GOT3 (cell line): ENCODE measurements at regions not wholly inside any gene's neighbourhood (a gene's known extent, or its start where the extent isn't known, plus 50 kb on each side); places are given as distances from the start of the nearest gene placed in this dataset.
"Not testable (repeated sequence)": the region's sequence is repeated elsewhere in the genome, so short reads cannot be mapped to it uniquely, and the experiment has no call there.

ENCODE experiments used
- DNase-seq: peaks from one replicate; lab custom pipeline; 2025; ENCODE audit warnings: mixed read lengths; lab: John Stamatoyannopoulos, UW

- DNase-seq, result no peak
Measured at GRCh38 chr2:47295131-47295980, 73.8 kb upstream of the EPCAM start.

- DNase-seq, result no peak
Measured at GRCh38 chr2:47293976-47294375, 75.1 kb upstream of the EPCAM start.

DNA sequence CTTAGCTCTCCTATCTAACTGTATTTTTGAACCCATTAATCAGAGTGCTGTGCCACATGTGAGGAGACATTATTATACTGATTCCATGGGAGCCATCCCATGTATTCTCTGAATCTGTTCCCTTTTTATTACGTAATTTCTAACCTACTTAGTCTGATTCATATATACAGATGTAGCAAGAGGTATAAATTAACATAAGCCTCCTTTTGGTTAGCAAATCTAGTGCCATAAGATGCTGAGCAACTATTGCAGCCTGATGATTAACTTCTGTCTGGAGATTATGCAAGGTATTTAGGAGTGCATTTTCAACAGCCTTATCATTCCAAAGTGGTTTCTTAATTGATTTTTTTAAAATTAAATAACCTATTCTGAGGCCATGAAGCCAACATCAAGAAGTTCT lies 80.2 kb upstream of the EPCAM start:
- DNase-seq, result no peak

GRCh38 chr2:47283659-47284058 lies 85.5 kb upstream of the EPCAM start:
- DNase-seq, result no peak

- no peak for DNase-seq
Measured at GRCh38 chr2:47282621-47283272, 86.4 kb upstream of the EPCAM start.

- DNase-seq, result not testable (repeated sequence)
Measured at GRCh38 chr2:47279525-47279924, 89.6 kb upstream of the EPCAM start.

GRCh38 chr2:47277987-47278386 lies 91.1 kb upstream of the EPCAM start:
- DNase-seq, result no peak

DNA sequence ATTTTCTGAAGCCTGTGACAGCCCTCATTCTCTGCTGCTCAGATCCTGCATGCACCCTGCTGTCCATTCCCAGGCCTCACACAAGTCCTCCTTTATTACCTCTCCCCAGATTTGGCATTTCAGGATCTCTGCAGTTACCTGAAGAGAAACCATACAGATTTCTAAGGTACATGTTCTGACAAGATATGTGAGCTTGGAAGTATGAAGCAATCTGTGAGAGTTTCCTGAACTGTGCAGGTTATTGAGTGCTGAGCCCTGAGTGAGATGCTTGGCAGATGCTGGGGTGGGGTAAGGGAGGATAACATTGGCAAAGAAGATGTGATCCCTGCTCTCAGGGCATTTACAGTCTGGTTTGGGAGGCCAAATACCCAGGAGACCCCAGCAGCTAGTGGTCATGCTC lies 91.9 kb upstream of the EPCAM start:
- DNase-seq, result no peak

DNA sequence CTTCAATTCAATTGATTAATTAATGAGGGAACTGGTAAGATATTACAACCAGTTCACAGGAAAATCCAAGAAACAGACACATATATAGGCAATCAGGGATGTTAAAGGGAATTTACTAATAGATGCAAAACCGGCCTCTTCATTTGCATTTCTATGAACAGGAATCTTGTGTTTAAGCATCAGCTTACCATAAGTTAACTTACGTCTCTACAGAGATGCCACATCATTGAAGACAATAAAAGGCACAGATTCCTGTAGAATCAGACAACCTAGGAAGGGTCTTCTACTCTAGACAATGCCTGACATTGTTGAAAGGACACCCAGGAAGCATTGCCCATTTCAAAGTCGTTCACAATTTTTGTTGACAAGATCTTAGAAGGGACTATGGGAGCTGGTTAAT lies 93.0 kb upstream of the EPCAM start:
- DNase-seq, result no peak

DNA sequence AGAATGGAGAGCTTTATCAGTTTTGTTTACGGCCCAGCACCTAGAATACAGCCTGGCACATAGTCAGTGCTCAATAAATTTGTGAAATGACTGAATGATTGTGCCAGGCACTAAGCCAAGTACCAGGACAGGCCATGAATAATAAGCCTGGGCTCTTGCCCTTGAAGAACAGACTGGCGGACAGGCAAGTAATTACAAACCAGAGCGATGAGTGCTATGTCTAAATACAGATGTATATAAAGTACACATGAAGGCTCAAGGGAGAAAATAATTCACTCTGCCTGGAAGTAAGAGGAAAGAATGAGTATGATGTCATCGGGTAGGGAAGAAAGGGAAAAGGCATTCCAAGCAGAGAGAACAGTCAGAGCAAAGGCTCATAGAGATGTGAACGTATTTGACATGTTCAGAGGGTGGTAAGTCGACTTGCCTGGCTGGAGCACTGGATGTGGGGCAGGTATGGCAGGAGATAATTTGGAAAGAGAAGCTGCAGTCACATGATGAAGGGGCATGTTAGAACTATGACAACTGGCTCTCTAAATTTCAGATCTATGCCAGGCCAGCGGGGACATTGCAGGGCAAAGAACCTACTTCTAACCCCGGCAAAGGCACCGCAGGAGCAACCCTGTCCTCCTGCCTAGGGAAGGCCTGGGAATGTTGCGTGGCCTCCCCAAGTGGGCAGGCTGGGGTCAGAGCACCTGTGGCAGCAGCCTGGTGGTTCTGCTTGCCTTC lies 94.9 kb upstream of the EPCAM start:
- DNase-seq, result no peak

- no peak for DNase-seq
Measured at GRCh38 chr2:47272905-47273758, 96.0 kb upstream of the EPCAM start.

DNA sequence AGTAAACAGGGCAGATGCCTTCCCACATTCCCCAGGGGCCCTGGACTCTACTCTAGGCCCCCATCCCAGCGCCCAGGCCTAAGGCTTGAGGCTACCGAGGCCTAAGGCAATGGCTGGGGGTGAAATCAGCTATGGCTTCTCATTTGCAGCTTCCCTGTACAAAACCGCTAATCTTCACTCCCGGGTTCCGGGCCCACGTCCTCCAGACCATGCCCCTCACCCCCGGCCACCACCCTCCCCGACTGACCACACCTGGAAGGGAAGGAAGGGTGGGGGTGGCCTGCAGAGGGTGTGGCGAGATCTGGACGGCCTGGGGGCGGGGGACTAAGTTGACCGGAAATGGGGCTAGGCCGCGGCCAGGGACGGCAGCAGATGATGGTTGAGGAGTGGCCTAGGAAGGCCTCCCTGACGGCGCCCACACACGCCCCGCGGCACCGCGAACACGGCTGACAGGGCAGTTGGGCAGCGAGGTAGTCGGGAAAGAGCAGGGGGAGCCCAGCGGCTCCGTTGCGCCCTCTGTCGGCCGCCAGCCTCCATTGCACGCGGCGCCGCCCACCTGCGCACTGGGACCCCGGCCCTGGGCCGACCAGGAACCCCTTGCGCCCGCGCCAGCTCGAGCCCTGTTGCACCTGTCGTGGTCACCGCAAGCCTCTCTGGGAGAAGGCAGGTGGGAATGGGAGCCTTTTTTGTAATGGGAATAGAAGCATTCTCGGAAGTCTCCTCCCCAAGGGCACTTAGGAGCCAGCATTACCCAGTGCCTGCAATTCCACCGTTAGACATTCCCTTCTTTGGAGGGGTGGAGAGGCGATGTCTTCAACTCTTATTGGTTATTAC lies 95.9 kb upstream of the CALM2 start:
- no peak for DNase-seq

DNA sequence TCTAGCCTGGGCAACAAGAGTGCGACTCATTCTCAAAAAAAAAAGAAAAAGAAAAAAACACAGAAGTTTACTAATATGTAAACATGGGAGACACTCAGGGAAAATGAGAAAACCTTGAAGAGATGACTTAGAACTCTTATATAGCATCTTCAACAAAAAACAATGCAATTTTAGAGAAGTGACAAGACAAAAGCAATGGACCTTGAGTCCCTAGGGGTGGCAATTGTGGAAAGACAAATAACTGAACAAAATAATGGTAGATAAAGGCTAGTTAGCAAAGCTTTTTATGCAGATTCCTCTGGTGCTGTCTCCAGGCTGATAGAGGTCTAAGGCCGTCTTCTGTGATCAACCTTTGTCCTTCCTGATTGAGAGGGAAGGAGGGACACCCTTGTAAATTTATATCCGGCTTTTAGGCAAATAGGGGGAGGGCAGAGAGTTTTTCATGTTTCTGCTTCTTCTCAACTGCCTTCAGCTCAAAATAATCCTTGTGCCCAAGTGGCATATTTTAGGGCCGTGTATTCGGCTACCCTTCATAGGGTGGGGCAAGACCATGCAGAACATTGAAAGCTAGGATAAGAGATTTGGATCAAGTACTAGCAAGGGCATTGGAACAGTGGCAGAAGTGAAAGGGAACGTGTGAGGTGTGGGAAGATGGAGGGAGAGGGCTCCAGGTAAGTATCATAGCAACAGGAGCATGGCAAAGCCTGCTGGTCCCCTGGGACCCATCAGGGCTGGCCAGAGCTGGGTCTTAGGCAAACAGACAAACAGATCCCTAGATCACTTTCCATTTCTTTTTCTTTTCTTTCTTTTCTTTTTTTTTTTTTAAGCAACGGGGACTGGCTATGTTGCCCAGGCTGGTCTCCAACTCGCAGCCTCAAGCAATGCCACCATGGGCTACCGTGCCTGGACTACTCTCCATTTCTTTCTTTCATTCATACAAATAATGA lies 95.0 kb upstream of the CALM2 start:
- DNase-seq, result no peak

DNA sequence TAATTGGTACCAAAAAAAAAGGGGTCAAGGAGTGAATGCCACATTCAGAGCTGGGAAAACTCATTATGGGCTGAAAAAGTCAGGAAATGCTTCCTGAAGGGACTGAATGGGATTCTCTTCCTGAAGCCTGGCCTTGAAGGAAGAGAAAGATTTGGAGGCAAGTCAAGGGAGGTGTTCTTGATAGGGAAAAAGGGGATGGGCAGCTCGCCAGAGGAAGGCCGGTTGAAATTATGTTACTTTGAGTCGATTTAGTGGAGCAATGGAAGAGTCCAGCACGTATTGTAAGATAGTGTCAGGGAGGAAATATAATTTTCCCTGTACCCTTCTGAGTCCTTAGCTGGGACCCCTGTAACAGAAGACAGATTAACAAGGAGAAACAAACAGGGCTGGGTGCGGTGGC lies 94.1 kb upstream of the CALM2 start:
- DNase-seq, result no peak

DNA sequence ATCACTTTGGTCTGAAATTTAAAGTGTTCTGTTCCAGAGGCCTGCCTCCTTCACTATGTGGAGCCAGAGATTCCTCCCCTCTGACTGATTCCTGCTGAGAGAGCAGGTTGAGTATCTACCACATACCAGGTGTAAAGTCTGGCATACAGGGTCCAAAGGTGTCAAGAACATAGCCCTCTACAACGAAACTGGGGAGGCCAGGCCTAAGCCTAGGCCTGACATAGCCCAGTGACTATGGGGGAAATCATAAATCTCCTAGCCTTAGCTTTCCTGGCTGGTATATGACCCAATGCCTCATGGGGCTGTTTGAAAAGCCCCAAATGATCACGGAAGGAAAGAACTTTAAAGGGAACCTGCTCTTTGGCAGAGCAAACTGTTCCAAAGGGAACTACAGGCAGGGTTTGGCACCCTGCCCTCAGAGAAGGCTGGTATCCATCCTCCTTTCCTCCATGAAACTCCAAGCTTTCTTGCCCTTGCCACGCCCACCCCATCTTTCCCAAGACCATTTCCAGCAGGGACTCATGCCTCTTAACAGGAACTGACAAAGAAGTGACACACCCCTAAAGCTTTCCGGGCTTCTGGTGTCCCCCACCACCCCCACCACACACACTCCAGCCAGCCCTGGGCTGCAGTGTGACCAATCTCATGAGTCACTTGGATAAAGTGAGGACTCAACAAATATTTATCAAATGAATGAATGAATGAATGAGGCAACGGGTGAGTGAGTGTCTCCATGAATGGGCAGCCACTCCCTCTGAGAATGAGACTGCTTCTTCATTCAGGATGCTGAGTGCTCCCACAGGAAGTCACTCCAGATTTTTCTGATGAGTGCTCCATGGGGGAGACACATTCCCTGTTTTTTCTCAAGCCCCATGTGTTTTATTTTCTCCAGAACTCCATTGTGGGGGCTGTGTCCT lies 93.3 kb upstream of the CALM2 start:
- DNase-seq, result peak; percentile 53

GRCh38 chr2:47267711-47268086 lies 91.4 kb upstream of the CALM2 start:
- DNase-seq, result no peak

DNA sequence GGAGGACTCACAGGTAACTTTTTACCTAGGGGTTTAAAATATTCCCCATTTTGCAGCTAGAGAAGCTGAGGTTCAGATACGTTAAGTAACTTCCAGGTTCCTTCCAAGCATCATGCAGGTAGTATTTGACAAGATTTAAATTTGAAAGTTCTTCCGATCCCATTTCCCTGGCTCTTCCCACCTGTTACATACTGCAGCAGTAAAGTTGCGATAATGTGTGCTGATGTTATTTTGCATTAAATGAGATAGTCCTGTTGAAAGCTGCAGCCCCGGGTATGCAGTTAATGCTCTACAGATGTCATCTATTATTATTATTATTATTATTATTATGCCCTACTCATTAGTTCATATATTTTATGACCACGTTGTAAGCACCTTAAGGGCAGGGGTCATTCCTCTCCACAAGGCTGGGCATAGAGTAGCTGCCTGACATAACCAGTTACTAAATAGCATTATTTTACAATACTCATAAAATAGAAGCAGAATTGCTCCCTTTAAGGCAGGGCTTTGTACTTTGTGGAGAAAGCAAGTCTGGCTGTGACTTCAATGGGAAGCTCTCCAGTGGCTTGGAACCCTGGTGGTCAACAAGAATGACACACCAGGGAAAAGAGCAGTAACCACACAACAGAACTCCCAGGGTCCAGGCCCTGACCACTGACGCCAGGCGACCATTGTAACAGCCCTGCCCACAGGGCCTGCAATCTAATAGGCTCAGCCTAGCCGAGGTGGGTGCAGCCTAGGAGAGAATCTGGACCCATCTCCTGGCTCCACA lies 90.8 kb upstream of the CALM2 start:
- no peak for DNase-seq

- no peak for DNase-seq
Measured at GRCh38 chr2:47265751-47266231, 89.5 kb upstream of the CALM2 start.
